HG03060 (cell line): ENCODE measurements at regions not wholly inside any gene's neighbourhood (a gene's known extent, or its start where the extent isn't known, plus 50 kb on each side); places are given as distances from the start of the nearest gene placed in this dataset.

Experiments used
- ATAC-seq: cut with Tn5 transposase; IDR thresholded peaks from one replicate; pipeline ENCODE4 v1.9.1; 2021; ENCODE audit warnings: low read depth, moderate number of reproducible peaks; ENCODE audit not compliant: unreplicated experiment

GRCh38 chr3:135844386-135844785 is 121.1 kb upstream of the PPP2R3A start:
- ATAC-seq: no peak

- ATAC-seq: no peak
Observed at GRCh38 chr3:135848051-135848450, 117.5 kb upstream of the PPP2R3A start.

GRCh38 chr3:135849827-135850226 is 115.7 kb upstream of the PPP2R3A start:
- no peak for ATAC-seq

GRCh38 chr3:135851201-135852081 is 114.1 kb upstream of the PPP2R3A start:
- no peak for ATAC-seq

- no peak for ATAC-seq
Observed at GRCh38 chr3:135853981-135854380, 111.5 kb upstream of the PPP2R3A start.

GRCh38 chr3:135860761-135861160 is 104.8 kb upstream of the PPP2R3A start:
- no peak for ATAC-seq

GRCh38 chr3:135862361-135862760 is 103.2 kb upstream of the PPP2R3A start:
- ATAC-seq: no peak

- ATAC-seq: no peak
Observed at GRCh38 chr3:135864060-135864459, 101.5 kb upstream of the PPP2R3A start.

GRCh38 chr3:135865085-135865484 is 100.4 kb upstream of the PPP2R3A start:
- no peak for ATAC-seq

- no peak for ATAC-seq
Observed at GRCh38 chr3:135865553-135865952, 100.0 kb upstream of the PPP2R3A start.

- ATAC-seq: no peak
Observed at GRCh38 chr3:135867911-135868310, 97.6 kb upstream of the PPP2R3A start.

GRCh38 chr3:135868801-135869200 is 96.7 kb upstream of the PPP2R3A start:
- no peak for ATAC-seq

GRCh38 chr3:135869439-135870105 is 96.0 kb upstream of the PPP2R3A start:
- no peak for ATAC-seq

GRCh38 chr3:135871311-135871710 is 94.2 kb upstream of the PPP2R3A start:
- no peak for ATAC-seq

GRCh38 chr3:135874035-135874434 is 91.5 kb upstream of the PPP2R3A start:
- no peak for ATAC-seq

GRCh38 chr3:135878501-135878900 is 87.0 kb upstream of the PPP2R3A start:
- ATAC-seq: no peak

- ATAC-seq: no peak
Observed at GRCh38 chr3:135885885-135886284, 79.6 kb upstream of the PPP2R3A start.

GRCh38 chr3:135887220-135887619 is 78.3 kb upstream of the PPP2R3A start:
- ATAC-seq: no peak

GRCh38 chr3:135889443-135889842 is 76.1 kb upstream of the PPP2R3A start:
- no peak for ATAC-seq

- ATAC-seq: no peak
Observed at GRCh38 chr3:135891121-135891520, 74.4 kb upstream of the PPP2R3A start.

- no peak for ATAC-seq
Observed at GRCh38 chr3:135895106-135895733, 70.3 kb upstream of the PPP2R3A start.
